Neuronal stem cell (in vitro differentiated cells): ENCODE measurements at regions not wholly inside any gene's neighbourhood (a gene's known extent, or its start where the extent isn't known, plus 50 kb on each side); places are given as distances from the start of the nearest gene placed in this dataset.

Experiments used
- DNase-seq: peaks from one replicate; pipeline ENCODE4 v3.0.0-alpha.2; 2013; ENCODE audit warnings: low spot score
- H2AFZ ChIP-seq: one replicate; pipeline ENCODE4 v1.6.1; 2013; ENCODE audit warnings: mild to moderate bottlenecking, low read length, inconsistent platforms
- H2AK5ac ChIP-seq: 2 replicates; pipeline ENCODE4 v1.6.1; 2013; ENCODE audit warnings: low read depth, mild to moderate bottlenecking, inconsistent platforms, low read length, moderate library complexity, mixed read lengths
- H2BK120ac ChIP-seq: 2 replicates; pipeline ENCODE4 v1.6.1; 2013; ENCODE audit warnings: low read depth, mild to moderate bottlenecking, inconsistent platforms, low read length, moderate library complexity, mixed read lengths
- H2BK12ac ChIP-seq: one replicate; pipeline ENCODE4 v1.6.1; 2013; ENCODE audit warnings: low read length, inconsistent platforms
- H2BK15ac ChIP-seq: 2 replicates; pipeline ENCODE4 v1.6.1; 2013; ENCODE audit warnings: mild to moderate bottlenecking, low read length, inconsistent platforms, mixed read lengths
- H2BK5ac ChIP-seq: one replicate; pipeline ENCODE4 v1.6.1; 2013; ENCODE audit warnings: inconsistent platforms, mild to moderate bottlenecking, low read length, moderate library complexity
- H3K14ac ChIP-seq: one replicate; pipeline ENCODE4 v1.6.1; 2013; ENCODE audit warnings: low read length, inconsistent platforms
- H3K18ac ChIP-seq: 2 replicates; pipeline ENCODE4 v1.6.1; 2013; ENCODE audit warnings: low read length, inconsistent platforms
- H3K23ac ChIP-seq: 2 replicates; pipeline ENCODE4 v1.6.1; 2013; ENCODE audit warnings: low read depth, mild to moderate bottlenecking, mixed read lengths, low read length, inconsistent platforms; ENCODE audit not compliant: poor library complexity
- H3K27ac ChIP-seq: replicated peaks from 3 replicates; pipeline ENCODE4 v1.5.1; 2013; ENCODE audit warnings: low read length, inconsistent platforms
- H3K27me3 ChIP-seq, 3 experiments: 2 replicates each; pipeline ENCODE4 v1.6.1; 2013; ENCODE audit warnings: low read length in 3 of 3, mild to moderate bottlenecking in 2 of 3, inconsistent platforms in 1 of 3, low read depth in 1 of 3, mixed read lengths in 1 of 3, moderate library complexity in 1 of 3; ENCODE audit not compliant: control insufficient read depth in 3 of 3, insufficient read depth in 3 of 3
- H3K36me3 ChIP-seq, 2 donors: replicated peaks in 1 of 2; 2 replicates each; pipeline ENCODE4 v1.6.1; 2013; ENCODE audit warnings: low read length in 2 of 2; ENCODE audit not compliant: control insufficient read depth in 2 of 2, insufficient read depth in 2 of 2
- H3K4ac ChIP-seq: 2 replicates; pipeline ENCODE4 v1.6.1; 2013; ENCODE audit warnings: inconsistent platforms, mild to moderate bottlenecking, low read length, moderate library complexity
- H3K4me1 ChIP-seq, 2 donors: 1 replicate in 1 of 2; 2 replicates in 1 of 2; pipeline ENCODE4 v1.6.1; 2013; ENCODE audit warnings: low read length in 2 of 2, low read depth in 1 of 2; ENCODE audit not compliant: control insufficient read depth in 2 of 2, insufficient read depth in 1 of 2
- H3K4me2 ChIP-seq: one replicate; pipeline ENCODE4 v1.6.1; 2013; ENCODE audit warnings: mild to moderate bottlenecking, low read length, inconsistent platforms; ENCODE audit not compliant: insufficient read depth, poor library complexity, severe bottlenecking
- H3K4me3 ChIP-seq, 2 donors: 2 replicates each; pipeline ENCODE4 v1.5.1; 2013; ENCODE audit warnings: low read length in 2 of 2, mild to moderate bottlenecking in 2 of 2, inconsistent platforms in 1 of 2, moderate library complexity in 1 of 2
- H3K79me1 ChIP-seq: one replicate; pipeline ENCODE4 v1.6.1; 2013; ENCODE audit warnings: low read depth, mild to moderate bottlenecking, inconsistent platforms, low read length, moderate library complexity
- H3K9ac ChIP-seq: one replicate; pipeline ENCODE4 v1.6.1; 2013; ENCODE audit warnings: mild to moderate bottlenecking, low read depth, low read length, inconsistent platforms; ENCODE audit not compliant: poor library complexity
- H3K9me3 ChIP-seq, 2 donors: replicated peaks in 1 of 2; 2 replicates each; pipeline versions ENCODE3 to v1.6.1; 2013; ENCODE audit warnings: low read length in 2 of 2, mild to moderate bottlenecking in 2 of 2, inconsistent platforms in 1 of 2, low read depth in 1 of 2, mixed read lengths in 1 of 2, moderate library complexity in 1 of 2; ENCODE audit not compliant: control insufficient read depth in 2 of 2, insufficient read depth in 1 of 2
- H4K8ac ChIP-seq: one replicate; pipeline ENCODE4 v1.6.1; 2013; ENCODE audit warnings: low read depth, mild to moderate bottlenecking, inconsistent platforms, low read length, moderate library complexity
- H4K91ac ChIP-seq: one replicate; pipeline ENCODE4 v1.6.1; 2013; ENCODE audit warnings: low read length, low read depth, mild to moderate bottlenecking, inconsistent platforms; ENCODE audit not compliant: poor library complexity
- WGBS, 2 donors: extraction: QIAGEN DNeasy Blood & Tissue Kit; methylation state at CpG; one replicate each; pipeline ENCODE4 v1.1.7; 2013; ENCODE audit warnings: missing lambda C conversion rate in 2 of 2, mixed read lengths in 1 of 2; ENCODE audit not compliant: insufficient read length in 2 of 2, insufficient replicate concordance in 1 of 2; ENCODE audit errors: extremely low coverage in 2 of 2; 5-methylcytosine and 5-hydroxymethylcytosine counted together

GRCh38 chr18:76771192-76771799 lies 51.1 kb upstream of the ZNF236 start:
- Histone ChIP-seq H2AK5ac (no peak overlapping the region), H3K4me2 (no peak overlapping the region), H3K4me1 (peaks cover 0 to 7% of the 10 kb centered on the region in 2 donors), H3K4me3 (no peak overlapping the region), H2BK12ac (no peak overlapping the region), H2BK120ac (no peak overlapping the region), H3K23ac (no peak overlapping the region), H4K91ac (no peak overlapping the region), H3K79me1 (no peaks in the 10 kb centered on the region), H3K36me3 (no peaks in the 10 kb centered on the region), H3K9ac (no peak overlapping the region), H3K18ac (no peak overlapping the region), H2BK15ac (no peak overlapping the region), H2BK5ac (no peak overlapping the region), H3K27ac (no peak overlapping the region), H3K9me3 (peaks cover 0 to 2% of the 10 kb centered on the region in 2 donors), H3K14ac (no peak overlapping the region), H3K27me3 (peaks cover 0 to 3% (median 0%) of the 10 kb centered on the region in 3 experiments), H2AFZ (no peak overlapping the region), H4K8ac (no peak overlapping the region), H3K4ac (no peak overlapping the region)
- no peak for DNase-seq
- no CpG with 5 or more reads among the region's 13 CpGs for WGBS, 2 donors

DNA sequence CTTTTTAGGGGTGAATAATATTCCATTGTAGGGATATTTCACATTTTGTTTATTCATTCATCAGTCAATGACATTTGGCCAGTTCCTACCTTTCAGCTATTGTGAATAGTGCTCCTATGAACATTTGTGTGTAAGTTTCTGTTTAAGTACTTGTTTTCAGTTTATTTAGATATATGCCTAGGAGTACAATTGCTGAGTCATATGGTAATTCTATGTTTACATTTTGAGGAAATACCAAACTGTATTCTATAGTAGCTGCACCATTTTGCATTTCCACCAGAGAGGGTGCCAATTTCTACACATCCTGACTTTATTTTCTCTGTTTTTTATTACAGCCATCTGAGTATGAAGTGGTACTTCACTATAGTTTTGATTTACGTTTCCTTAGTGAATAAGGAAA lies 54.4 kb upstream of the ZNF236 start:
- Histone ChIP-seq H3K4ac (no peak overlapping the region), H2BK12ac (no peak overlapping the region), H4K8ac (no peak overlapping the region), H4K91ac (no peak overlapping the region), H3K9ac (no peak overlapping the region), H3K18ac (no peak overlapping the region), H3K27me3 (peaks cover 0 to 3% (median 0%) of the 10 kb centered on the region in 3 experiments), H3K23ac (no peak overlapping the region), H3K14ac (no peak overlapping the region), H3K4me1 (peaks cover 0 to 7% of the 10 kb centered on the region in 2 donors), H3K27ac (no peak overlapping the region), H3K79me1 (no peaks in the 10 kb centered on the region), H3K36me3 (no peaks in the 10 kb centered on the region), H2AFZ (no peak overlapping the region), H2BK5ac (no peak overlapping the region), H2AK5ac (no peak overlapping the region), H2BK15ac (no peak overlapping the region), H2BK120ac (no peak overlapping the region), H3K4me3 (no peak overlapping the region), H3K4me2 (no peak overlapping the region), H3K9me3 (peaks cover 0 to 2% of the 10 kb centered on the region in 2 donors)
- no peak for DNase-seq
- WGBS, 2 donors, result no CpG with 5 or more reads among the region's 1 CpG

GRCh38 chr18:76766429-76766828 lies 55.9 kb upstream of the ZNF236 start:
- WGBS, 2 donors, result no CpG with 5 or more reads among the region's 7 CpGs
- H3K4me2 ChIP-seq, result no peak overlapping the region

GRCh38 chr18:76765649-76766048 lies 56.7 kb upstream of the ZNF236 start:
- no peaks in the 10 kb centered on the region for H3K27me3 ChIP-seq

More at GRCh38 chr18:76766429-76766828, 55.9 kb upstream of the ZNF236 start:
- peak overlapping the region; percentile 53 for H3K18ac ChIP-seq
- no peak overlapping the region for H2BK15ac ChIP-seq
- H4K91ac ChIP-seq, result no peak overlapping the region
- peak overlapping the region; percentile 84 for H3K14ac ChIP-seq
- H3K9me3 ChIP-seq, result no peaks in the 10 kb centered on the region
- H3K4ac ChIP-seq, result peak overlapping the region; percentile 28
- H3K27me3 ChIP-seq, result no peaks in the 10 kb centered on the region
- H4K8ac ChIP-seq, result peak overlapping the region; percentile 45
- no peak overlapping the region for H2BK12ac ChIP-seq
- no peak overlapping the region for H3K27ac ChIP-seq
- H3K4me1 ChIP-seq, result peaks cover 0 to 6% of the 10 kb centered on the region in 2 donors
- peak overlapping the region; percentile 13 for H3K23ac ChIP-seq
- H3K4me3 ChIP-seq, result peak overlapping the region in 1 of 2 donors; percentile 46
- H2BK5ac ChIP-seq, result peak overlapping the region; percentile 56
- no peaks in the 10 kb centered on the region for H3K36me3 ChIP-seq
- H2BK120ac ChIP-seq, result no peak overlapping the region
- peak overlapping the region; percentile 51 for H3K9ac ChIP-seq
- H2AK5ac ChIP-seq, result no peak overlapping the region
- H2AFZ ChIP-seq, result no peak overlapping the region
- no peak for DNase-seq
- H3K79me1 ChIP-seq, result no peaks in the 10 kb centered on the region

More at GRCh38 chr18:76765649-76766048, 56.7 kb upstream of the ZNF236 start:
- Histone ChIP-seq H3K4me3 (no peak overlapping the region), H3K4me1 (peaks cover 0 to 4% of the 10 kb centered on the region in 2 donors), H3K9ac (no peak overlapping the region), H3K4ac (no peak overlapping the region), H3K9me3 (no peaks in the 10 kb centered on the region), H3K79me1 (no peaks in the 10 kb centered on the region), H4K8ac (no peak overlapping the region), H4K91ac (no peak overlapping the region), H3K27ac (no peak overlapping the region), H2BK5ac (no peak overlapping the region), H3K18ac (no peak overlapping the region), H2BK12ac (no peak overlapping the region), H3K4me2 (no peak overlapping the region), H3K23ac (no peak overlapping the region), H3K36me3 (no peaks in the 10 kb centered on the region), H2BK15ac (no peak overlapping the region), H2AFZ (no peak overlapping the region), H3K14ac (no peak overlapping the region), H2AK5ac (no peak overlapping the region), H2BK120ac (no peak overlapping the region)
- no CpG with 5 or more reads among the region's 5 CpGs for WGBS, 2 donors
- DNase-seq, result no peak
